ENCODE measurements at regions not wholly inside any gene's neighbourhood (a gene's known extent, or its start where the extent isn't known, plus 50 kb on each side); places are given as distances from the start of the nearest gene placed in this dataset.

DNA sequence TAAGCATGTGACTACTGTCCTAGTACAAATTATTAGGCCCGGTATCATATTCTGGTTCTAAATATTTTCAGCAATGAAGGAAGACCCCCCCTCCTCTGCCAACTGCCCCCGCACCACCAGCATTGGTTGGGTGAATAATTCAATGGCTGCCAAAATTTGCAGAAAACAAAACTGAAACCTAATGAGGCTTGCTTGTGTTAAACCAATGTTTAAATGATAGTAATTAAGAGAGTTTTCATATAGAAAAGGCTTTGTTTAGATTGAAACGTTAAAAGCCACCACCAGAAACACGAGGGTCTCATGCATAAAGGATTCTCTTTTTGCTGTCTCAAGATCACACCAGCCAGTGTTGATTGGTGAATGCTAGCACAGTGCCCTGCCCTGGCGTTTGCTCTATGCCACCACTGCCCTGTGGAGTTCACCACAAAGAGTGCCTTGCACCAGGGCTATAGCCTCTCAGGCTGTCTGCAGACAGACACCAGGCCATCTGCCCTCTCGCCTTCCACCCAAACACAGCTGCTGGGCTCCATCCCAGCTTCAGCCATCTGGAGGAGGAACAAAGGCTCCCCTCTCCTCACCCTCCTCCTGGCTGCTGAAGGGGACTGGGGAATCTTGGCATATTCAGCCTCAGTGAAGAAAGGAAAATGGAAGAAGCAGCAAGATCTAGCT lies 200.3 kb upstream of the PFN2 start:
- TF ChIP-seq, protein P1, sequence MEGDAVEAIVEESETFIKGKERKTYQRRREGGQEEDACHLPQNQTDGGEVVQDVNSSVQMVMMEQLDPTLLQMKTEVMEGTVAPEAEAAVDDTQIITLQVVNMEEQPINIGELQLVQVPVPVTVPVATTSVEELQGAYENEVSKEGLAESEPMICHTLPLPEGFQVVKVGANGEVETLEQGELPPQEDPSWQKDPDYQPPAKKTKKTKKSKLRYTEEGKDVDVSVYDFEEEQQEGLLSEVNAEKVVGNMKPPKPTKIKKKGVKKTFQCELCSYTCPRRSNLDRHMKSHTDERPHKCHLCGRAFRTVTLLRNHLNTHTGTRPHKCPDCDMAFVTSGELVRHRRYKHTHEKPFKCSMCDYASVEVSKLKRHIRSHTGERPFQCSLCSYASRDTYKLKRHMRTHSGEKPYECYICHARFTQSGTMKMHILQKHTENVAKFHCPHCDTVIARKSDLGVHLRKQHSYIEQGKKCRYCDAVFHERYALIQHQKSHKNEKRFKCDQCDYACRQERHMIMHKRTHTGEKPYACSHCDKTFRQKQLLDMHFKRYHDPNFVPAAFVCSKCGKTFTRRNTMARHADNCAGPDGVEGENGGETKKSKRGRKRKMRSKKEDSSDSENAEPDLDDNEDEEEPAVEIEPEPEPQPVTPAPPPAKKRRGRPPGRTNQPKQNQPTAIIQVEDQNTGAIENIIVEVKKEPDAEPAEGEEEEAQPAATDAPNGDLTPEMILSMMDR (optimal IDR thresholded peaks at IDR 0.05 in 1 of 3, IDR thresholded peaks at IDR 0.05 in 1 of 3, conservative IDR thresholded peaks at IDR 0.05 in 1 of 3; ENCODE audit: extremely low read depth in 1 of 3, insufficient read depth in 2 of 3, low read length in 3 of 3), result no peak
- TF ChIP-seq EZH2 (IDR thresholded peaks at IDR 0.05; ENCODE audit: low read length), result no peak
